Forelimb muscle (tissue), 1 donor: ENCODE measurements at regions not wholly inside any gene's neighbourhood (a gene's known extent, or its start where the extent isn't known, plus 50 kb on each side); places are given as distances from the start of the nearest gene placed in this dataset.
A peak's percentile ranks its signal among the peaks of the same experiment; 100 is the strongest.

ENCODE experiments used
- DNase-seq: peaks from one replicate; pipeline ENCODE4 v3.0.0-alpha.2; 2013; ENCODE audit warnings: low read depth

DNA sequence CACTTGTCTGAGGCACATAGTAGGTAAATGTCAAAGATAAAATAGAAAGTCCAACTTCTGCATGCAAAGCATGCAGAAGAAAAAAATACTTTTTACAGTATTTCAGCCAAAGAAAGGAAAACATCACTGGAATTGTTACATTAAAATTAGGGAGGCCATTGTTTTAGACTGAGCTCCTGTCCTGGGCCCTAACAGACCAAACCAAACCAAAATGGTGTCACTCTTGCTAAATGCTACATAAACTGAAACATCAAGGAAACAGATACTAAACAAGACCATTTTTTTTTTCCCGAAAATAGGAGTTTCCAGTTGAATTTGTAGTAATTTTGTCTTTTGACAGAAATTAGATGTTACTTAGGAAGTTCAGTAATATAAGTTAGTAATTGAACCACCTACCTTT, 508.8 kb downstream of the DSC3 start:
- no peak for DNase-seq

DNA sequence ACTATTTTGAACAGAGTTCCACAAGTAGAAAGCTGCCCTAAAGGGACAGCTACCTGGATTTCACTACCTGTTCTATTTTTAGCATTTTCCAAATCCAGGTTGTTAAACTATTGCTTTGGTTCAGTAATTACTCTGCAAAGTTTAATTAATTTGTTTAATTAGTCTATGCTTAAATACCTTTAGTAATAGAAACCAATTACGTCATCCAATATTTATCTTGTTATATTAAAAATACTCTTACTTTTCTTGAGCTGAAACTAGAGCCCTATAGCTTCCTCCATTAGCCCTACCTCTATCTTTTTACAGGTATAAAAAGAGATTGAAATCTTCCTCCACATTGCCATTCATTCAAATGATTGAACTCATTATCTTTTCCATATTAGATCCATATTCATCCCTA, 514.6 kb downstream of the DSC3 start:
- DNase-seq = no peak

DNA sequence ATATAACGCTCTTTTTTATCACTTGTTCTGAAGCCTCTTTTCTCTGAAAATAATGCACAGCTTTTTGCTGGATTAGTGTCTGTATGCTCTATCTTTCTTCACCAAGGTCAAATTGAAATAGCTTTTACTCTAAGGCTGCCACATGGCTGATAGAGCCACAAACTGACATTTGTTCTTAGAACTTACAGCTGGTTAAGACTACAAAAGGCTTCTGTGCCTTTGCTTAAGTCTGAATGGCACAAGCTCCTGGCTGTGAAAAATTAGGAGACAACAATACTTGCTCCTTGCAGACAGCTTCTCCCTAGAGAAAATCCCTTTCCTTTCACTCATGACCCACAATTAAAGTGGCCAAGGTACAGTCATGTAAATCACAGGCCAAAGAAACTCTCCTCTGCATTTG, 515.3 kb downstream of the DSC3 start:
- DNase-seq = no peak

DNA sequence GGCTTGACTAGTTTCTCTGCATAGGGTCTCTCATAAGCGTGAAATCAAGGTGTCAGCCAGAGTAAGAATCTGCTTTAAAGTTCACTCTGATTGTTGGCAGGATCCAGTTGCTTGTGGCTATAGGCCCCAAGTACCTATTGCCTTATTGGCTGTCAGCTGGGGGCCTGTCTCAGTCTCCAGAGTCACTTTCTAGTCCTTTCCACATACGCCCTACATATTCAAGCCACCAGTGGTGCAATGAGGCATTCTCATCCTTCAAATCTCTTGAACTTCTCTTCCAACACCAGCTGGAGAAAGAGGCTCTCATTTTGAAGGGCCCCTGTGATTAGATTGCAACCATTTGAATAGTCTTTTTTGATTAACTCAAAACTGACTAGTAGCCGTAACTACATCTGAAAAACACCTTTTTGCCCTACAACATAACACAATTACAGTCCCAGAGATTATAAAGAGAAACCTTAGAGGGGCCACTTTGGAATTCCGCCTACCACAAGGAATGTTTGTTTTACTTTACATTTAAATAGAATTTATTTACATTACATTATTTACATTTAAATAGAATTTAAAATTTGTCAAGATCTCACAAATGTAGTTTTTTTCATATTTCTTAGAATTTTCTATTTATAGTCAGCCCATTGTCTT, 520.1 kb downstream of the DSC3 start:
- DNase-seq = no peak

DNA sequence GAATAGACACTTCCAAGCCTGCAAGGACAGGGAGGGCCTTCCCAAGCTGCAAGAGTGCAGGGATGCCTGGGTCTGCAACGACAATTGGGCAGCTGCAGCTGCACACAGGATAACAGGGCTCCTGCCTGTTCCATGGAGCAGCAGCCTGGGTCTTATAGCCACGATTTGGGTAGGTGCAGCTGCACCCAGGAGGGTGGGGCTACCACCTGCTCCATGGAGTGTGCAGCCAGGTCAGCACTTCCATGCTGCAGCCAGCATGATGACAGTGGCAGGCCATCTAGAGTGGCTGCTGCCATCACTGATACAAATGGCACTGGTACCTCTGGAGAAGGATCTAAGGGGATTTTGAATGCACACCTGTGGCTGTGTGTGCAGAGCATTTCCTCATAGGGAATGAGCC, 528.5 kb downstream of the DSC3 start:
- no peak for DNase-seq

DNA sequence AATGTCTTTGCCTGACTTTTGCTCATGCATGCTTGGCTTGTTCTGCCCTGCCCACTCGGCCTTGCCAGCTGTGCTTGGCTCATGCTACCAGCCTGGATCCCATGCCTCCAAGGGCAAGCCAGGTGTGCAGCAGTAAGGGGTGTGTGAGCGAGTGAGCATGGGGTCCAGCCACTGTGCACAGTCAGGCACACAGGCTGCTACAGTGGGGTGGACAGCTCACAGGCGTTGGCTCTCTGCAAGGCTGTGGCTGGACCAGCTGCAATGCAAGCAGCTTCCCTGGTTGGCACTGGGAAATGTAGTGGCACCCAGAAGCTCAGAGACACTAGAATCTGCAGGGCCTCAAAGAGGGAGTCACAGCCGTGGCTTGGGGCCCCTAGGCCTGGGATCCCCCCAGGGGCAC, 529.7 kb downstream of the DSC3 start:
- DNase-seq = no peak

DNA sequence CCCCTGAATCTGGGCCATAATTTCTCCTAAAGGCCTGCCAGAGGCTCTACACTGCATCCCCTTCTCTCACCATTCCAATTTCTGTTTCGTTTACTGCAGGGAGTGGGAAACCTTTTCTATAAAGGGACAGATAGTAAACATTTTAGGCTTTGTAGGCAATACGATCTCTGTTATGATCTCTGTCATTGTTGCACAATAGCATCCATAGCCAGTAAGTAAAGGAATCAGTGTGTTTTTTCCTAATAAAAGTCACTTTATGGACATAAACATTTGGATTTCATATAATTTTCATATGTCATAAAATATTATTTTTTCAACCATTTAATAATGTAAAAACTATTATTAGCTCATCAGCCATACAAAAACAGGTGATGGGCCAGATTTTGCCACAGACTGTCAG, 531.7 kb downstream of the DSC3 start:
- no peak for DNase-seq

DNA sequence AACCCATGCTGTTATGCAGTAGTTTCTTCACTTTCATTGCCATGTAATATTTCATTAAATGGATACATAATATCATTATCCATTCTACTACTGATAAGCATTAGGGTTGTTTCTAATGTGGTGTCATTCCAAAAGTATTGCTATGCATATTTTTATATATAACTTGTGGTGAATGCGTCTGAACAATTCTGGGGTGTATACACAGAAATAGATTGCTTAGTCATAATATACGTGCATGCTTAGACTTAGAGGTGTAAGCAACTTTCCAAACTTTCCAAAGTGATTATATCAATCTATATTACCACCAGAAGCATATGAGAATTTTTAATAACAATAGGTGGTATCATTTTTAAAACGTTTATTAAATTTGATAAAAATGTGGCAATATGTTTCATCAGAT, 540.9 kb downstream of the DSC3 start:
- DNase-seq = no peak

DNA sequence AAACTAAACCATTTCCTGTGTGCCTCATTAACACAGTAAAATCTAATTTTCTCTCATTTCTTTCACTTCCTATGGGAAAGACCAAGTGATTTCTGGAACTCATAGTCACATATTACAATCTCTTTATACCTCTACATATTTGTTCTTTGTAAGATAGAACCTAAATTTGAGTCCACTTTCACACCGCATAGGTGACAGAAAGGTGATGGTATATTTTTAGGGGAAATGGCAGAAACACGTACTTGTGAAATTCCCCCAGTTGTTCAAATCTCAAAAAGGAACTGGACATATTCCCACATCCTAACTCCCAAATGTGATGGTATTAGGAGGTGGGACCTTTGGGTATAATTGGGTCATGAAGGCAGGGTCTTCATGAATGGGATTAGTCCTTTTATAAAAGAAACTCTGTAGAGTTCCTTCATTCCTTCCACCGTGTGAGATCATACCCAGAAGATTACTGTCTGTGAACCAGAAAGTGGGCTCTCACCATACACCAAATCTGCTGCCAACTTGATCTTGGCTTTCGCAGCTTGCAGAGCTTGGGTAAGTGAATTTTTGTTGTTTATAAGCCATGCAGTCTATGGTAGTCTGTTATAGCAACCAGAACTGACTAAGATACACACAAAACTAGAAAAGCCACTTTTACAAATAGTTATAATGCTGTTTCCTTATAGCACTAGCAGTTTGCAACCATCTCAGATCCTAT, 542.1 kb downstream of the DSC3 start:
- no peak for DNase-seq

DNA sequence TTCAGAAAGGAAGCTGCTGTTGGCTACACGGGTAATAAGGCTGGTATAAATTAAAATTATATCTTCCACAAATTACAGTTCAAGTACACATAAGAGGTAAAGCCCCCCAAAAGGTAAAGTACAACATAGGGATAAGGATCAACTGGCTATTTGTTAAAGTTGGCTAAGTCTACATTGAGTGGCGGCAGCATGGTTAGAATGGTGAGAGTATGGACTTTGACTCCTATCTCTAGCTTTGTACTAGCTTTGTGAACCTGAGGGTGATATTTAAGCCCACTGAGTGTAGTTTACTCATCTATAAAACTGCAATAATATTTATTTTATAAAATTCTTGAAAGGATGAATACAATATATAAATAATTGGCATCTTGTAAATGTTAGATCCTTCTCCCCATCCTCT, 542.8 kb downstream of the DSC3 start:
- DNase-seq = no peak

DNA sequence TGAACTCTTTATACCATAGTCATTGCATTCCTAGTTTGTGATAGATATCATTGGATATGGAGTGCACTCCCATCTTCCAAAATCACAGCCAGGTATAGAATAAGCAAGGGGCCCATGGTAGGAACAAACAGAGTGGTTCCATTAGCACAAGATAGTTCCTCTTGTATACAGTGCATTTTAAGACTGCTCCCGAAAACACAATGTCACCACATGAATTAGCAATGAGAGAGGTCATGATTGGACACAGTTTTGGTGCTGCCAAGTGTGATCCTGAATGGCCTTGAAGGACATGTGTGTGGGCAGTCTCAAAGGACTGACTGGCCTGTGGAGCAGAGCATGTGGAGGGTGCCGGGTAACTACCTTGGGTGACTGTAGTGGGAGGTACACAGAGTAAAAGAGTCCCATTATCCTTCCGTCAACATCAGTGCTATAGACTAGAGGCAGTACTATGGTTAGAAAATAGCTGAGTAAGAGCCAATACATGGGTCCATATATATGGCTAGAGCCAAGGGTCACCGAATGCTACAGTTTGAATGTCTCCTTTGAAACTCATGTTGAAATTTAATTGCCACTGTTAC, 549.9 kb downstream of the DSC3 start:
- DNase-seq = no peak

DNA sequence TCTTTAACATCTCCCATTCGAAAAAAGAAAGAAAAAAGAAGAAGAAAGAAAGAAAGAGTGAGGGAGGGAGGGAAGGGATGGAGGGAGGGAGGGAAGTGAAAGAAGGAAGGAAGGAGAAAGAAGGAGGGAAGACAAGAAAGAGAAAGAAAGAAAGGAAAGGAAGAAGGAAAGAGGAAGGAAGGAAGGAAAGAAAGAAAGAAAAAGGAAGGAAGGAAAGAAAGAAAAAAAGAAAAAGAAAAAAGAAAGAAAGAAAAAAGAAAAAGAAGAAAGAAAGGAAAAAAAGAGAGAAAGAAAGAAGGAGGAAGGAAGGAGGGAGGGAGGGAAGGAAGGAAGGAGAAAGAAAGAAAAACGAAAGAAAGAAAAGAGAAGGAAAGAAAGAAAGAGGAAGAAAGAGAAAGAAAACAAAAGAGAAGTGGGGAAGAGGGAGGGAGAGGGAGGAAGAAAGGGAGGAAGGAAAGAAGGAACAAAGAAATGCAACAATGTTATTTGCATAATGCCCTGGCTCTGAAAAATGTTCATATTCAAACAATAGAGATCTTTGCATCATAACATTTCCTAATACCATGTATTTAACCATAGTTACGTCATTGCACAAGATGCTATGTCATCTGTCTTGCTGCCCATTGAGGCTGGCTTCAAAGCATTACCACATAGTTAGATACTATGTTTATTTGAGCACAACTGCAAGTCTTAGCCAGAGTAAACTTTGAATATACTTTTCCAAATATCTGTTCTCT, 550.6 kb downstream of the DSC3 start:
- DNase-seq = no peak

DNA sequence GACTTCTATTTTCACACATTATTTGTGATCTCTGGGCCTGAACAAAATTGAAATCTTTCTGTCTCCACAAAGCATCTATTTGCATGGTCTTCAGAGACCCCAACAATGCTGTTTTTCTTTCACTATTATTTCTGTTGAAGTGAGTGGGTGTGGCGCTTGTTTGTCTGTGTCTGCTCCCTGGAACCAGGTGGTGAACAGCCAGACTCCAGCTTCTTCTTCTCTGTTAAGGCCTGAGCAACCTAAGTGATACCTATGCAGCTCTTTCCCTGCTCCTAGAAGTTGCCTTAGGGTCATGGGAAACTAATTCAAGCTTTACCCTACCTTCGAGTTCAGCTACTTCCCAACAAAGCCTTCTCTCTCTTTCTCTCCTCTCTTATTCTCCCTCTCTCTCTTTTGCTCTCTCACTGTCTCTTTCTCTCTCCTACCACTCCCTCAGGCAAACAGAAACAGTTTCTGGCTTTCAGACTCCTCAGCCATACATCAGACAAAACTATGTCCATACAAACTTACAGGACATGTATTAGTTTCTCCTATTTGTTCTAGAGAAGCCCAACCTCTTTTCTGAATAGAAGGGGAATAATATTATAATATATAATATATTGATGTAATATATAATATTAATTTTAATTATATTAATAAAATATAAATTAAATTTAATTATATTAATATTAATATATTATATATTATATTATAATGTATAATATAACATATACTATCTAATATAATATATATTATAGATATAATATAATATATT, 552.5 kb downstream of the DSC3 start:
- DNase-seq = no peak

DNA sequence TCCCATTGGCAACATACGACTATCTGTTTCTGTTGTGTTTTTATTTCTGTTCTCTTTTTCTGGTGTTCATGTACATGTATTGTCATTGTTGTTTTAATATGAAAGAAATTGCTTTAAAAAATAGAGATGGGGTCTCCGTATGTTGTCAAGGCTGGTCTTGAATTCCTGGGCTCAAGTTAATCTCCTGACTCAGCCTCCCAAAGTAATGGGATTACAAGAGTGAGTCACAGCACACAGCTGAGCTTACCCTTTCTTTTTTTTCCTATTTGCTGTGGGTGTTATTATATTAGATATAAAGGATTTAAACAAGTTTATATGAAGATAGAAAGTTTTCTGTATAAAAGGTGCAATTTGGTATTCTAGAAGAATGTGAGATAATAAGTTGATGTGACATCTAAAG, 554.6 kb downstream of the DSC3 start:
- no peak for DNase-seq

DNA sequence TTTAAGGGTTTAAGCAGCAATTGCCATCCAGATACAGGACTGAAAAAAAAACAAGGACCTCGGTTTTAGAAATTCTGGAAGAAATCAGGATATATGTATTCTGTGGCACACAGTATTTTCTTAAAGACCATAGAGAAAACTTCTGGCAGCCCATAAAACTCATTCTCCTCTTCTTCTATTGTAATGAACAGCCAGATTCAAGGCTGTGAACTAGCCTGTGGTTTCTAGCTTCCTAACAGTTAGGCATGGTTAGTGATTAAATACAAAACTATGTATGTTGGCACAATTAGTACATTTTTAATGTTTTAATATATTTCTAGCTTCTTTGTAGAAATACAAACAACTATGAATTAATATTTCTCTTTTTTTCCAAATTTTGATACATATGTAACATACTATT, 555.7 kb downstream of the DSC3 start:
- no peak for DNase-seq

DNA sequence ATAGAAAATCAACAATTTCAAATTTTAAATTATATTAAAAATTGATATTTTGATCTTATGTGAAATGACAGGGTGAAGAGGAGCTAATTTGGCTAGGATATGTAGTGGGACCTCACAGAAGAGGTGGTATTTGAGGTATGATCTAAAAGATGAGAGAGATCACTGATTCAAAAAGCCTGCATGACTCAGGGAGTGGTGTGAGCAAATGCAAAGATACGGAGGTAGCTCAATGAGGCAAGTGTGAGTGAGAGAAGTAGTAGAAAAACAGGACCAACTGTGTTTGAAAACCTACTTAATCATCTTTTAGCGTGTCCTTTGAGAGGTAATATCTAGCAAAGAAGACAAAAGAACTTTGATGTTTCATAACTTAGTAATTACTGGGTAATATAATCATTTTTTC, 557.5 kb downstream of the DSC3 start:
- no peak for DNase-seq

DNA sequence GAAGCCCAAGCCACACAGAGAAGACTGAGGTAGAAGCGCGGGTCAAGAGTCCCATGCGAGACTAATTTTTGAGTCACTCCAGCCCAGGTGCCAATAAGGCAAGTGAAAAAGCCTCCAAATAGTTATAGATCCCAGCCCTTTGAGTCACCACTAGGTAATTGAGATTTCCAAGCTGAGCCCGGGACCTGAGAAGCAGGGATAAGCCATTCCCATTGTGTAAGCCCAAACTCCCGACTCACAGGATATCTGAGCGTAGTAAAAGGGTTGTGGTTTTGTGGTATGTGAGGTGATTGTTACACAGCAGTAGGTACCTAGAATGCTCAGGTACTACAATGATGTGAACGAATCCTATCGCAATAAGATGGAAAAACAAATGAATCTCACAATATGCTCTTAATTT, 560.7 kb downstream of the DSC3 start:
- no peak for DNase-seq

DNA sequence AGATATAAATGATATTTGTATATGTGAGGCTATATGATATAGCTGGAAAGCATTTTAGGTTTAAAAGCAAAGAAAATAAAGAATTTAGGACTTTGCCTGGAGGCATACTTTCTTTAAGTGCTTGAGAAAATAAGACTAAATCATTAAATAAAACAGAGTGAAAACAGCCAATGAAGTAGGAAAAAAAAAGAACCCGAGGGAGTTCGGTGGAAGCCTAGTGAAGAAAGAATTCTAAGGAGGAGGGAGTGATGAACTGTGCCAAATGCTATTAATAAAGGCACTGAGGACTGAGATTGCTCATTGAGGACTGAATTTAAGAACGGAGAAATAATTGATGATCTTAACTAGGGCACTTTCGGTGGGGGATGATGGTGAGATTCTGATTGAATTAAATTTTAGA, 573.5 kb downstream of the DSC3 start:
- peak; percentile 35 for DNase-seq

DNA sequence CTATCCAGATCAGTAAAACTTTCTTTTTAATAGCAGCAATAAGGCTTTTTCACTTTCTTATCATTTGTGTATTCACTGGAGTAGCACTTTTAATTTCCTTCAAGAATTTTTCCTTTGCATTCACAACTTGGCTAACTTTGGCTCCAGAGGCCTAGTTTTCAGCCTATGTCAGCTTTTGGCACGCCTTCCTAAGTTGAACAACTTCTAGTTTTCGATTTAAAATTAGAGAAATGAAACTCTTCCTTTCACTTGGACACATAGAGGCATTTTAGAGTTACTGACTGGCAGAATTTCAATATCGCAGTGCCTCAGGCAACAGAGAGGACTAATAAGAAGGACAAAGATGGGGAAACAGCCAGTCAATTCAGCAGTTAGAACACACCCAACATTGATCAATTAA, 577.4 kb downstream of the DSC3 start:
- peak; percentile 63 for DNase-seq

DNA sequence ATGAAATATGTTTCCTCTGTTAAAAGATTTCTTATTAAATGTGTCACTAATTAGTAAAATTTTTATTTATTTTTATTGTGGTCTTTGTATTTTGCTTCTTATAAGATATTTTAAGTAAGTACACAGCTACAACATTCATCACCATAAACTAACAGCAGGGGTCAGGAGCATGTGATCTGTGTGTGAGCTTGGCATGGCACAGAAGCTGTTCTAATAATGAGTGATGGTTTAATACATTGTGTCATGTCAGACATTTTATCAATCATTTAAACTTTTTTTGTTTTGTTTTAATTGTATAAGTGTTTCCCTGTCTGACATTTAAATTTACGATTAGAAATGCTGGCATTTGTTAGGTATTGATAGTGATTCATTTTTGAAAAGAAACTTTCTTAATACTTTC, 585.4 kb downstream of the DSC3 start:
- no peak for DNase-seq

DNA sequence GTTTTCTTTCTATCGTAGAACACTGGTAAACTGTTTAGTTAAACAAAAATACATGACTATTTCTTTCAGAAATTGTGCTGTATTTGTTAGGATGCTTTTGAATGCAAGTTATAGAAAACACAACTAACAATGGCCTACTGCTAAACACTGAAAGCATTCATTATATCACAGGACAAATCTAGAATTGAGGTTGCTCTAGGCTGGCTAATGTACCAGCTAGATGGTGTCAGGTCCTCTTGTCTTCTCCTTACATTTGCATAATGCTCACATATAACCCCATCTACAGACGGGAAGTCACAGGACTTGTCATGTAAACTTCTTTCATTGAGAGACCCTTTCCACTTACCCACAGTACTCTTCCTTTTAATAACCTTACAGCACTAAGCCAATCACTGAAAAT, 586.8 kb downstream of the DSC3 start:
- DNase-seq = no peak

DNA sequence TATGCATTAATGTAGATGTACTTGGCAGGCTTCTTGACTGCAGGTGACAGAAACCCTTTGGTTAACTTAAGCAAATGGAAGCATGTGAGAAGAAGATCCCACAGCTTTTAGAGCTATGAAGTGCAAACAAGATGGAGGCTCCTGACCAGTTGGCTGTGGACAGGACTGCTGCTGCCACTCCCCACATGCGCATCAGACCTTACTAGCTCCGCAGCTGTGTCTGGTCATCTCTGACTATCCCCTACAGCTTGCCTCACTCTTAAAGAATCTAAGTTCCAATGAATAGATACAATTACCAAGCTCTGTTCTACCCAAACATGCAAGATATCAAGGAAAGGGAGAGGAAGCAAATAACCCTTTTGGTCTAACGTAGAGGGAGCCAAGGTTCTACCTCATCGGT, 587.6 kb downstream of the DSC3 start:
- no peak for DNase-seq
